ENCODE measurements at regions not wholly inside any gene's neighbourhood (a gene's known extent, or its start where the extent isn't known, plus 50 kb on each side); places are given as distances from the start of the nearest gene placed in this dataset.
A peak's percentile ranks its signal among the peaks of the same experiment; 100 is the strongest.

DNA sequence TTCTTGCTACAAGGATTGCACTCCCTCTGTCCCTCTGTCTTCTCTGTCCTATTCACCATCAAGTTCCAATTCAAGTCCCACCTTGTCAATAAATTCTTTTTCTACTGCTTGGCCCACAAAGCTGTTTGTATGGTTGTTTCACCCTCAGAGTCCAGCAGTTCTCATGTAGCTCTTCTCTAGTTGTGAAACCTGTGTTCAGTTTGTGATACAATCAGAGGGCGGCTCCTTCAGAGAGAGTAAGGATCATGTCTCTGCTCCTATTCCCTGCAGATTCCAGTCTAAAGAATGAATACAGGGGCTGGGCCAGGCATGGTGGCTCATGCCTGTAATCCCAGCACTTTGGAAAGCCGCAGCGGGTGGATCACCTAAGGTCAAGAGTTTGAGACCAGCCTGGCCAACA, 126.6 kb upstream of the BET1 start:
- Histone ChIP-seq H2AFZ (ENCODE audit: low read length) (no peak overlapping the region), H4K20me1 (ENCODE audit: control insufficient read depth, extremely low read depth, insufficient read depth, low read length) (no peaks in the 10 kb centered on the region), H3K9ac (ENCODE audit: insufficient read depth, low read length) (no peak overlapping the region), H3K27ac (ENCODE audit: insufficient read depth, low read length) (peak overlapping the region; percentile 11), H3K4me1 (ENCODE audit: control insufficient read depth, extremely low read depth, insufficient read depth, low read length) (peaks cover 10% of the 10 kb centered on the region), H3K79me2 (ENCODE audit: control insufficient read depth, insufficient read depth, low read length) (no peaks in the 10 kb centered on the region), H3K4me2 (ENCODE audit: extremely low read depth, insufficient read depth, low read length) (no peak overlapping the region), H3K27me3 (ENCODE audit: control insufficient read depth, insufficient read depth, low read length) (no peaks in the 10 kb centered on the region), H3K4me3 (replicated peaks in 1 of 4; ENCODE audit: control extremely low read depth in 1 of 4, insufficient read depth in 1 of 4, low read depth in 3 of 4, low read length in 4 of 4) (no peak overlapping the region), H3K9me3 (ENCODE audit: control insufficient read depth, insufficient read depth, low read depth, low read length) (no peaks in the 10 kb centered on the region), H3K36me3 (ENCODE audit: control insufficient read depth, insufficient read depth, low read length) (no peaks in the 10 kb centered on the region)
- no peak for TF ChIP-seq EZH2 (IDR thresholded peaks at IDR 0.05; ENCODE audit: low read length, missing control alignments)
- TF ChIP-seq CTCF (conservative IDR thresholded peaks at IDR 0.05 in 1 of 2, IDR thresholded peaks at IDR 0.05 in 1 of 2; ENCODE audit: low read depth in 1 of 2, low read length in 2 of 2): no peak
- DNase-seq (ENCODE audit: low read depth in 2 of 2): peak in 1 of 2 donors; percentile 14

GRCh38 chr7:94133460-94133859, 129.3 kb upstream of the BET1 start:
- Histone ChIP-seq H3K36me3 (ENCODE audit: control insufficient read depth, insufficient read depth, low read length) (no peaks in the 10 kb centered on the region), H4K20me1 (ENCODE audit: control insufficient read depth, extremely low read depth, insufficient read depth, low read length) (no peaks in the 10 kb centered on the region), H3K4me1 (ENCODE audit: control insufficient read depth, extremely low read depth, insufficient read depth, low read length) (peaks cover 10% of the 10 kb centered on the region), H3K9ac (ENCODE audit: insufficient read depth, low read length) (no peak overlapping the region), H3K4me2 (ENCODE audit: extremely low read depth, insufficient read depth, low read length) (peak overlapping the region; percentile 5), H2AFZ (ENCODE audit: low read length) (no peak overlapping the region), H3K9me3 (ENCODE audit: control insufficient read depth, insufficient read depth, low read depth, low read length) (no peaks in the 10 kb centered on the region), H3K27ac (ENCODE audit: insufficient read depth, low read length) (no peak overlapping the region), H3K79me2 (ENCODE audit: control insufficient read depth, insufficient read depth, low read length) (no peaks in the 10 kb centered on the region), H3K4me3 (replicated peaks in 1 of 4; ENCODE audit: control extremely low read depth in 1 of 4, insufficient read depth in 1 of 4, low read depth in 3 of 4, low read length in 4 of 4) (no peak overlapping the region), H3K27me3 (ENCODE audit: control insufficient read depth, insufficient read depth, low read length) (no peaks in the 10 kb centered on the region)
- TF ChIP-seq EZH2 (IDR thresholded peaks at IDR 0.05; ENCODE audit: low read length, missing control alignments) (no peak), CTCF (conservative IDR thresholded peaks at IDR 0.05 in 1 of 2, IDR thresholded peaks at IDR 0.05 in 1 of 2; ENCODE audit: low read depth in 1 of 2, low read length in 2 of 2) (no peak)
- peak; percentile 13 to 80 for DNase-seq (ENCODE audit: low read depth in 2 of 2)

- no peak for TF ChIP-seq CTCF (conservative IDR thresholded peaks at IDR 0.05 in 1 of 2, IDR thresholded peaks at IDR 0.05 in 1 of 2; ENCODE audit: low read depth in 1 of 2, low read length in 2 of 2)
Measured at GRCh38 chr7:94135180-94135579, 131.0 kb upstream of the BET1 start.

More at GRCh38 chr7:94135180-94135579, 131.0 kb upstream of the BET1 start:
- H3K36me3 ChIP-seq (ENCODE audit: control insufficient read depth, insufficient read depth, low read length): no peaks in the 10 kb centered on the region
- no peak overlapping the region for H2AFZ ChIP-seq (ENCODE audit: low read length)
- H3K9me3 ChIP-seq (ENCODE audit: control insufficient read depth, insufficient read depth, low read depth, low read length): no peaks in the 10 kb centered on the region
- H4K20me1 ChIP-seq (ENCODE audit: control insufficient read depth, extremely low read depth, insufficient read depth, low read length): no peaks in the 10 kb centered on the region
- DNase-seq (ENCODE audit: low read depth in 2 of 2): peak in 1 of 2 donors; percentile 13
- H3K79me2 ChIP-seq (ENCODE audit: control insufficient read depth, insufficient read depth, low read length): no peaks in the 10 kb centered on the region
- peaks cover 4% of the 10 kb centered on the region for H3K4me1 ChIP-seq (ENCODE audit: control insufficient read depth, extremely low read depth, insufficient read depth, low read length)
- H3K4me2 ChIP-seq (ENCODE audit: extremely low read depth, insufficient read depth, low read length): no peak overlapping the region
- no peak overlapping the region for H3K27ac ChIP-seq (ENCODE audit: insufficient read depth, low read length)
- no peak overlapping the region for H3K9ac ChIP-seq (ENCODE audit: insufficient read depth, low read length)
- H3K4me3 ChIP-seq (replicated peaks in 1 of 4; ENCODE audit: control extremely low read depth in 1 of 4, insufficient read depth in 1 of 4, low read depth in 3 of 4, low read length in 4 of 4): no peak overlapping the region
- H3K27me3 ChIP-seq (ENCODE audit: control insufficient read depth, insufficient read depth, low read length): no peaks in the 10 kb centered on the region
